ENCODE measurements at regions not wholly inside any gene's neighbourhood (a gene's known extent, or its start where the extent isn't known, plus 50 kb on each side); places are given as distances from the start of the nearest gene placed in this dataset.
"Not testable (repeated sequence)": the region's sequence is repeated elsewhere in the genome, so short reads cannot be mapped to it uniquely, and the experiment has no call there.

DNA sequence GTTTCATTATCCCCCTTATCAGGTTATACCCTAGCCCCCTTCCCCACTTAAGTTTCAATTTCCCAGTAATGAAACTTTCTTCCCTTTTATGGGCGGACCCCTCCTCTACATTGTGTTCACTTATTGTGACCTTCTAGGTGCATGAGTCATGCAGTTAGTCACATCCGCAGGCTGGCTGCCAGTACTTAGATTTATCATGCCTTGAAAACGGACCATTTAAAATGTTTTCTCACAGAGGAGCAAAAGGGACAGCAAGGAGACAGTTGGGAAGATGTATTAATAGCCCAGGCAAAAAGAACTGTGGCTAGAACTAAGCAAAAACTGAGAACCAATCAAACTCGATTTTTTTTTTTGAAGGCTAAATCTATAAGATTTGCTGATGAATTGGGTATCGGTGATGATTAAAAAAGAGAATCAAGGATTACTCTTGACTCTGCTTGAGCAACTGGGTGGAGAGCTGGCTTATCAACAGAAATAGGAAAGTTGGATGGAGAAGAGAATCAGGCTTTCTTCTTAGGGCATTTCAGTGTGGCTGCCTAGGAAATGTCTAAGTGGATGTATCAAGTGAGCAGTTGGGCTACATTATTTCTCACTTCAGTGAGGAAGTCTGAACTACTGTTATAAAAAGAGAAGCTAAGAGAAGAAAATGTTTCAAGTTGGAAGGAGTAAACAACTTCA is 615.0 kb downstream of the HINT1 start:
- no peak for DNase-seq

DNA sequence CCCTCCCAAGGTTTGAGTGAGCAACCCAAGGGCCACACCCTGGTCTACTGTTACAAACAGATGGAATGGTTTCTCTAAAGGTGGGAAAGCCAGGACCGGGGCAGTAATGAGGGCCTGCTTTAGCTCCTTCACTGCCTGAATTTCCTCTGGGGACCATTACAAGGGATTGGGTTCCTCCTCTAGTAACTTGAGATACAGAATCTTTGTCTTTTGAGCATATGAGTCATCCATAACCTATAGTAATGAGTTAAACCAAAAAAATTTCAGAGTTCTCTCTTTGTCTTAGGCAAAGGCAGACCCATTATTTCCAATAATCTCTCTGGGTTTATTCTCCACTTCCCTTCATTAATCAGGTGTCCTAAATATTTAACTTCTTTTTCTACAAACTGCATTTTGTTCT is 618.8 kb downstream of the HINT1 start:
- no peak for DNase-seq

DNA sequence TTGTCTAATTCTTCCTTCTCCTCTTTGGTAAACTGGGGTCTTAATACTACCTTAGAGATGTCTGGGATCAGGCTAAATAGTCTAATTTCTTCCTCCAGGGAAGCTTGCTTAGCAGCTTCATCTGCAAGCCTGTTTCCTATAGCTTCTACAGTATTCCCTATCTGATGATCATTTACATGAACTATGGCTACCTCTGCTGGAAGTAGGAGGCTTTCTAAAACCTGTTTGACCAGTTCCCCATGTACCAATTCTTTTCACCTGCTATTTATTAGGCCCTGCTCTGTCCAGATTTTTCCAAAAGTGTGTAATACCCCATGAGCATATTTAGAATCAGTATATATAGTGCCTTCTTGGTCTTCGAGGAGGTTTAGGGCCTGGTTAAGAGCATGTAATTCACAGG is 619.8 kb downstream of the HINT1 start:
- DNase-seq: no peak

DNA sequence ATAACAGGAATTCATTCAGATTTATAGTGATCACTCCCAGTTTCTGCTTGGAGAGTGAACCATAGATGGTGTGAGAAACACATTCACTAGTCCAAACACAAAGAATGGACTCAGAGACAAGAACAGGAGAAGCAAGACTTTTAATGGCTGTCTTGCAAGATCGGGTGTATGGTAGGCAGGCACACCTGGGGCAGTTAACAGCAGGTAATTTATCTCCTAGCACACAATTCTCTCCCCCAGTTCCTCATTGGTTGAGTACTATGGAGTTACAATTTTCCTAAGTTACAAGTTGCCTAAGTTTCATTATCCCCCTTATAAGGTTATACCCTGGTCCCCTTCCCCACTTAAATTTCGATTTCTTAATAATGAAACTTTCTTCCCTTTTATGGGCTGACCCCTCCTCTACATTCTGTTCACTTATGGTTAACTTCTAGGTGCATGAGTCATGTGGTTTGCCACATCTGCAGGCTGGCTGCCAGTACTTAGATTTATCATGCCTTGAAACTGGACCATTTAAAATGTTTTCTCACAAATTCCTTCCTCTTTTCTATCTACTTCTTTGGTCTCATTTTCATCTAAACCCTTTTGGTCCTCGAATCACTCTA is 623.3 kb downstream of the HINT1 start:
- no peak for DNase-seq

DNA sequence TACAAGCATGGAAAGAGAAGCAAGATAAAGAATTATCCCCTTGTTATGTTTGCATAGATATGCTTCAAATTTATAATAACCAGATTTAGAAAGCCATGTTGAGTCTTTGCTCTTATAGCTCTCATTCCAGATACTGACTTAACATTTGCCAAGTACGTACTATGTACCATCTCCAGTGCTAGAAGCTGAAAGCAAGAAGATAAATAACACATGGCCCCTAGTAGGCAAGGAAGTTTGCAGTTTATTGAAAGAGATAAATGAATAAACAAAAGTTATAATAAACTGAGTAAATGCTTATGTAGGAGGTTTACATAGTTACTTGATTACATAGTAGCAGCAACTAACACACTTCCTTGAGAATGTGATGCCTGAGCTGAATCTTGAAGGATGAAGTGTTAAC is 628.4 kb downstream of the HINT1 start:
- DNase-seq: no peak

DNA sequence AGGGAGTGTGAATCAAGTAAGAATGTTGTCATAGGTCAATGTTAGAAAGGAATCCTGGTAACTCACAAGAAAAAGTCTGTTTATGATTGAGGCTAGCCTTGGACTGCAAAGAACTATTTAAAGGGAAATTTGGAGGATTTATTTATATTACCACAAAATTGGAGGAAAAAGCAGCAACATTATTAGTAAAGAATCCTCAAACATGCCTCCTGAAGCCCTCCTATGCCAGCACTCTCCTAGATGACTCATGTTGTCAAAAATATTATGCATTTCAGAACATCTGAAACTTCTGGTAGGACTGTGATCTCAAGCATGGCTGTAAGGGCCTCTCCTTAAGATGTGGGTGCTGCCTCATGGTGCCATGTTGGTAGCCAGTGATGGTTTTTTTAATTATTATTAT is 628.5 kb downstream of the CHSY3 start:
- DNase-seq: no peak

DNA sequence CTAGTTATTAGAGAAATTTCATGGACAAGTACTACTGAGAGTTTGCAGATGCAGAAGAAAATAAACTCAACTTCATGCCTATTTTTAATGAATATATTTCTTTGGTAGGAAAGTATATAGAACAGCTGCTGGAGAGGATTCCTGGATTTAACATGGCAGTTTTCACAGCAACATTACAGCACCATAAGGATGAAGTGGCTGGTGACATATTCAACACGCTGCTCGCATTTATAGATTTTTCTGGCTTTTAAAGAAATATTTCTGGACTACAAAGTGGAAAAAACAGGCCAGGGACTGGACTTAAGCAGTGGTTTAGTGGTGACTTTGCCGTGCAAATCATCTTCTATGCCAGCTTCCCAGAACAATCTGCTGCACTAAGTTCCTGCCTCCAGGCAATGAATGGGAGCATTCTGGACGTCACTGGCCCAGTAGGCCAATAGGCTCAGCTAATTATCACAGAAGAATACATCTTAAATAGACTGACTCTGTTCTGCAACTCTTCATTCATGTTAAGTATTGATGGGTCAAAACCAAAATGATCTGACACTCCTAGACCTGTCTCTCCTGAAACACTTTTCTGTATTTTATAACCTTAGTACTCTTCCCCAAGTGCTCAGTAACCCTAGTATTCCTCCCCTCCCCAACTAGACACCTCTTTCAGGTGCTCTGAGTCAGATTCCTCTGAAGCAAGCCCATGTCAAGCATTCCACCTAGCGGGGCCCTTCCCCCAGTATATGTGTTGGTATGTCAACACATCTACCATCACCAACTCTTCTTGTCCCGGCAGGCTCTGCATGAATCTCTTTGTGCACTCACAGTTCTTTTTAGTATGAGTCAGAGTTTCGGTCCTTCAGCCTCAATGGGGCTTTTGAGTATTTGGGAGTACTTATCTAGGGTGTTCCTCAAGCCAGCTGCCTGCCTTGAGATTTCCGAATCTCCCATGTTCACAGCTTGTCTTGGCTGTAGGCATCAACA is 625.5 kb downstream of the CHSY3 start:
- no peak for DNase-seq

DNA sequence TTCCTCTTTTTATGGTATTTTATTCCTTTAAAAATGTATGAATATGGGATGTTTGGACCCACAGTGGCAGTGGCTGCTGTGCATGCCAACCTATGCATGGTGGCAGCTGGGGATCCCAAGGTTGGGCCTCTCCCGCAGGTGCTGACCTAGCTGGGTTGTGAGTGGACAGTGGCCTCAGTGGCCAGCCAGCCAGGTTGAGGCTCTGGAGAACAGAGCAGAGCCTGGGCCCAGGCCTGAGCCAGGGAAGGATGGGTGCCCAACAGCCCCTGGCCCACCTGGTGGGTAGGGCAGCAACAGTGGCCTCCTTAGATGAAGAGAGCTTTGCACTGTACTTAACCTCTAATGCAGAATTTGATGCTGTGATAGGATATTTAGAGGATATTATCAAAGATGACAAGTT is 624.8 kb downstream of the CHSY3 start:
- no peak for DNase-seq

DNA sequence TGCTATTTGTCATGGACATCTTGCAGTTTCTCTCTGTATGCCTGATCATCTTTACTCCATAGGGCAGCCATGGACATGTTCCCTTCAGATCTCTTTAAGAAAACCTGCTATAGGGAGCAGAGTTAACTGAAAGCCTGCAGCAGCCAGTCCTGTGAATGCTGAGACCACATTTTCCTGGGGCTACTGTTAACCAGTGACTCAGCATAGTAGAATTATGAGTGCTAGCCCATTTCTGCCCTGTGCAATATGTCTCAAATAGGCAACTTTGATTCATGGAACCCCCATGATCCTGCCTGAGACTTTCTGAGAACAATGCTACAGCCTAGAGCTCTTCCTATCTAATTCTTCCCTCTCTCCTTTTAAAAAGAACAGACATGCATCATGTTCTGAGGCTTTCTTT is 624.2 kb downstream of the CHSY3 start:
- DNase-seq: no peak

DNA sequence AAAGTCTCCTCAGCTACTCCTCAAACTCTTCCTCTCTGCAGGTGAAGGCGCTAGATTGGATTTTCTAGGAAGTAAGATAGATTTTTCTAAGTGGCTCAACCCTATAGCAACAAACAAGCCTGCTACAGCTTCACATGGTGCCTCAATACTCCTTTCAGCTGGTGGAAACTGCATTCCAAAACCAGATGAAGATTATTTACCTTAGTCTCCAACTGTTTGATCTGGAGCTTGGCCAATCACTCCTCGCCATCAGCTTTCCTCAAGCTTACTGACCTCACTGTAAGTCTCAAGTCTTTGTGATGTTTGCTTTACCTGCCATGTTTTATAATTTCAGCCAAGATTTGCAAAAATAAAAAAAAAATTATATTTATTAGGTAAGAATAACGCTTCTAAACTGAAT is 622.4 kb downstream of the CHSY3 start:
- no peak for DNase-seq

DNA sequence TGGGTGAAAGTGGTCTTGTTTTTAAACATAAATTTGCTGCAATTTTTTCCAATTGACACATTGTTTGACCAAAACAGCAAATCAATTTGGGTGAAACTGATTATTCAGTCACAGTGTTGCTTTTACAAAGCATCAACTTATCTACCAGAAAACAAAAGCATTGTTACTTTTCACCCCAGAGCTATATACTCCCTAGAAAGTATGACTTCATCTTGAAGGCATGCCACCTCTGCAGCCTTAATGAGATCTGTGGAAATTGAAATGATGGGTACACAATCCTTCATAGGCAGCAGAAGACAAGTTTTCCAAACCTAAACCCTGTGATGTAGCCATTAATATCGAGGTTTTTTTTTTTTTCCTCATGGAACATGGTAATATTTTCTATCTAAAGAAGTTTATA is 615.9 kb downstream of the CHSY3 start:
- no peak for DNase-seq

DNA sequence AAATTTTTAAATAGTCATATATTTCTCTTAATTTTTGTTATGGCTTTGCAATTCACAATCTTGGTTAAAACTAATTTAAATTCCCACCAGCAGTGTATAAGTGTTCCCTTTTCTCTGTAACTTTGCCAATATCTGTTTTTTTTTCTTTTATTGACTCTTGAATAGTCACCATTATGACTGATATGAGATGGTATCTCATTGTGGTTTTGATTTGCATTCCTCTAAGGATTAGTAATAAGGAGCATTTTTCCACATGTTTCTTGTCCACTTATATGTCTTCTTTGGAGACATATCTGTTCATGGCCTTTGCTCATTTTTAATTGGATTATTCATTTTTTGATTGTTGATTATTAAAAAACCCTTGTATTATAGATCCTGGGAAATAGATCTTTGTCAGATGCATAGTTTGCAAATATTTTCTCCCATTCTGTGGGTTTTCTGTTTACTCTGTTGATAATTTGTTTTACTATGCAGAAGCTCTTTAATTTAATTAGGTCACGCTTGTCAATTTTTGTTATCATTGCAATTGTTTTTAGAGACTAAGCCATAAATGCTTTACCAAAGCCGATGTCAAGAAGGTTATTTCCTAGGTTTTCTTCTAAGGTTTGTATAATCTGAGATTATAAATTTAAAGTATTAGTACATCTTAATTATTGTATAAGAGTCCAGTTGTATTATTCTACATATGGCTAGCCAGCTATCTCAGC is 610.9 kb downstream of the CHSY3 start:
- DNase-seq: no peak

DNA sequence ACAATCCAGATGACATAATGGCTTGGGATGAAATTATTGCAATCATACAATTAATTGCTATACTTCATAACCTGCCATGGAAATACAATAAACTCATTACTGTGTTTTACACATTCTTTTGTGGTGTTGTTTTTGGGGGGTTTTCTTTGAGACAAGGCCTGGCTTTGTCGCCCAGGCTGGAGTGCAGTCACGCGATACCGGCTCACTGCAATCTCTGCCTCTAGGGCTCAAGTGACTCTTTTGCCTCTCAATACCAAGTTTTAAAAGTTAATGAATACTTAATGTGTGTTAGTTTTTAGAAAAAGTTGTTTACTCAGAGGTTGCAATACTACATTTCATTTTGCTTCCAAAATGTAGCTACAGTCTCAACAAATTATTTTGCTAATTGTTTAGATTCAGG is 598.4 kb downstream of the CHSY3 start:
- no peak for DNase-seq

DNA sequence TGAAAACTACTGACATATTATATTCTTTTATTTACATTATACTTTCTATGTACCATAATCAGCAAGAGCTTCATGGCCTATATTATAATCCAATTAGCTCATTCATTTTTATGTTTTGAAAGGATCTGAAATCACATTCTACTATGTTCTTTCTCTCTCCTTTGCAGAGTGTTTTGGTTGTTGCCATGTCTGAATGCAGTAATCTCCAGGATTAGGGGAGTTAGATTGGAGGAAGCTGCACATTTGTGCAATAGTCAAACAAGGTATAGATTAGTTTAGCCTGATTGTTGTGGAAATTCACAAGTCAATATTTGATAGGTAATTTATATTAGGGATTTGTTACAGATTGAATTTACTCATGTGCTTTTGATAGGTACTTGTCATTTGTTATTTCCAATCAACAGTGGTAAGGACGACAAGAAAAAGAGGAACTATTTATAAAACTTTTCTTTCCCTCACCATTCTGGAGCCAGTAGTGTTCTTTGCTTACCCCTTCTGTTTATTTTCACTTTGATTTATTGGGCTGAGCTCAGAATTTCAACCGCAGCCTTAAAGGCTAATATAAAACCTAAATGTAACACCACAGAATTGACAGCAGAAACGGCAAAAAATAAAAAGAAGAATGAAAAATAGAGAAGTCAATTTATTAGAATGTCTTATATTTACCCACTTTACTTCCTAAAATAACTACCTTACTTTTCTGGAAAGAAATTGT is 597.0 kb downstream of the CHSY3 start:
- DNase-seq: no peak

DNA sequence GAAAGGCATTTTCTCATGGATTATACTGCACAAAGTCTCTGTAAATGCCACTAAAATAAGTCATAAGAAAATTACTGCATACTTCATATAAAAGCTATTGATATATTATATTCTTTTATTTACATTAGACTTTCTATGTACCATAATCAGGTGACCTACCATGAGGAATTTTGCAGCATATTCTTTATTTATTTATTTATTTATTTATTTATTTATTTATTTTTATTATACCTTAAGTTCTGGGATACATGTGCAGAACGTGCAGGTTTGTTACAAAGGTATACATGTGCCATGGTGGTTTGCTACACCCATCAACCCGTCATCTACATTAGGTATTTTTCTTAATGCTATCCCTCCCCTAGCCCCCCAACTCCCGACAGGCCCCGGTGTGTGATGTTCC is 596.2 kb downstream of the CHSY3 start:
- not testable (repeated sequence) for DNase-seq

DNA sequence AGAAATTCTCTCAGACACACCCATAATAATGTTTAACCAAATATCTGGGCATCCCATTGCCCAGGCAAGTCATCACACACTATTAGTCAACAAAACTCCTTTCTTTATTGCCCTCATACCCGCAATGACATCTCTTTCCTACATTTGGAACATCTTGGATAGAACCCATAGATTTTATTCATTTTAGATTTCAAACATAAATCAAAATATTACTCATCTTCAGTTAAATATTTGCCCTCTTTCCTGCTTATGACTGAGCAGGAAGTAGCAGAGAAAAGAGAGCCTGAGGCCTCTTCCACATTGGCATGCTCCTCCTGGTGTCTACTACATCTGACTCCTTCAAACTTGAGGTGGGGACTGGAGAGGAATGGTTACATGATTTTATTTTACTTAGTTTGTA is 592.0 kb downstream of the CHSY3 start:
- DNase-seq: no peak

DNA sequence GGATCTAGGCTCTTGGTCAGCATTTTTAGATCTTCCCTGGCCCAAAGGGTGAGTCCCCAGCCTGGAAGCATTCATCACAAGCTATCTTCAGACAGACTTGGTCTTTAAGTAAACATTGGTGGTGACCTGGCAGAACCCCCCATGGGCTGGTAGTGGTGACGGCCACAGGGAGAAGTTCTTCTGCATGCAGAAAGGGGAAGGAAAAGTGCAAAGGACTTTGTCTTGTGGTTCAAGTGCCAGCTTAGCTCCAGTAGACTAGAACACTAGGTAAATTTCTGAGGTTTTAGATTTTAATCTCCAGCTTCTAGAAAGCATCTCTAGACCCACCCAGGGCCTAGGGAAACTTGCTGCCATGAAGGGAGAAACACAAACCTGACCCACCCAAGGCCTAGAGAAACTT is 584.0 kb downstream of the CHSY3 start:
- DNase-seq: no peak

DNA sequence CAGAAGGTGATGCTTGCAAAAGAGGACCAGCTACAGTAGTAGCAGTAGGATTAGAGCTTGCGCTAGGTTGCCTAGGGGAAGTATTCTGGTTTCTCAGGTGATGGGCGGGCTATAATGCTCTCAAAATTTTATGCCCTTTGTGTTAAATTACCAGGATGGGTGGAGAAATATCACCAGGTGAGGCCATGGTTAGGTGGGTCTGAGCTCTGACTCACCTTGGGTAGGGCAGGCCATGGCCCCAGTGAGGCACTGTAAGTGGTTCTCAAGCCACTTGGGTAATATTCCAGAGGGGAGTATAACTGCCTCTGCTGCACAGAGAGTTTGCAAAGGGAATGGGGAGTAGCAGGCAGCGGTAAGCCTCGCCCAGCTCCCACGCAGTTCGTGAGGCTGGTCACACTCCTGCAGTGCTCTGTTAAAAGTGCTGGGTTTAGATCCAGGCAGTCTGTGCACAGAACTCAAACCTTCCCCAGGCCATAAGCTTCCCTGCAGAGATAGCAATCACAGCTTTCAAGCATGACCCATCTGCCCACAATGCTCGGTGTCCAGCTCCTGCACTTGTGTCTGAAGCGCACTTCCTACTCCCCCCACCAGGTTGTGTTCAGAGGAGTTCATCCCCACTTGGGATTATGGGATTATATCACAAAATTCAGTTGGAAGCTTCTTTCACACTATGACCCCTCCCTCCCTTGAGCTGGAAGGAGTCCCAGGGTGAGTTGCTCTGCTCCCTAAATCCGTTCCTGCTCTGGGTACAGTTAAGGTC is 575.0 kb downstream of the CHSY3 start:
- DNase-seq: no peak

DNA sequence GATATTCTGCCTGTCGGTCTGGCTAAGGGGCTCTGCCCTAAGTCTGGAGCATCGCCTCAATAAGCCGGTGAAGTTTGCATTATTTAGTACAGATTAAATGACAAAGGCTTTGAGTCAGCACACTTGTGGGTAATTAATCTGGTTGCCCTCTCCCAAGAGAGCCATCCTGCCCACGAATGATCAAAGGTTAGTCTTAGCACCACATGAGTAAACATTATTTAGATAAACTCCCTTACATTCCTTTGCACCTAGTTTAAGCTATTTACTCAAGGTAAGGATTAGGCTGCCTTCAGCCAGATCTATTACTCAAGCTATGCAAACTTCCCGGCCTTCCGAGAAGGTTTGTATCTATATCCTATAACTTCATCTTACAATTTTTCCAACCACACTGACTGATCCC is 572.1 kb downstream of the CHSY3 start:
- DNase-seq: no peak

DNA sequence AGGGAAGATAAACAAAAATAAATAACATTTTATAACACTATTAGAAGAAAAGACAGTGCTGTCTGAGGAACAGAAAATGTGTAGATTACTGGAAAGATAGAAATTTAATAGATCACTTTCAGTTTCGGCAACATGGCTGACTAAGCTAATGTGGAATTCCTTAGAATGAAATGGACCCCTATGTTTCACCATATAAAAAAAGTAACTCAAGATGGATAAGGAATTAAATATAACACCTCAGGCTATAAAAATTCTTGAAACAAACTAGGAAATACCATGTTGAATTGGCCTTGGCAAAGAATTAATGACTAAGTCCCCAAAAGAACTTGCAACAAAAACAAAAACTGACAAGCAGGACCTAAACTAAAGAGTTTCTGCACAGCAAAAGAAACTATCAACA is 558.3 kb downstream of the CHSY3 start:
- no peak for DNase-seq

DNA sequence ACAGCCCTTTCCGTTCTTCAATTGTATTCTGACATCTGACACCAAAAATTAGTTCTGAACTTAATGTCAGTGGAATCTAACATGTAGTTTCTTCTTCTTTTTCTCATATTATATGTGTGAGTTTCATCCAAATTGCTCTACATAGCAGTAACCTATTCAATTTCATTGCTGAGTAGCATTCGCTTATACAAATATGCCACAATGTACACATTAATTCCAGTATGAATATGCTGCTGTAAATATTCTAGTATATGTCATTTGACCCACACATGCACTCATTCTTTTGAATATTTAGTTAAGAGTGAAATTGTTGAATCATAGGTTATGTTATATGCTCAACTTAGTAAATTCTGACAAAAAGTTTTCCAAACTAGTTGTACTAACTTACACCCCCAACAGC is 550.9 kb downstream of the CHSY3 start:
- DNase-seq: no peak

DNA sequence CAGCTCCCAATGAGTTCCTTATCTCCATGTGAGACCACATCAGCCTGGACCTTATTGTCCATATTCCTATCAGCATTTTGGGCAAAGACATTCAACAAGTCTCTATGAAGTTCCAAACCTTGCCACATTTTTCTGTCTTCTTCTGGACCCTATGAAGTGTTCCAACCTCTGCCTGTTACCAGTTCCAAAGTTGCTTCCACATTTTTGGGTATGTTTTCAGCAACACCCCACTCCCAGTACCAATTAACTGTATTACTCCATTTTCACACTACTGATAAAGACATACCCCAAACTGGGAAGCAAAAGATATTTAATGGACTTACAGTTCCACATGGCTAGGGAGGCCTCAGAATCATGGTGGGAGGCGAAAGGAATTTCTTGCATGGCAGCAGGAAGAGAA is 548.5 kb downstream of the CHSY3 start:
- no peak for DNase-seq

Data from CD4-positive, alpha-beta T cell treated with Interleukin-17A for 4 hours (primary cell).